Kidney (tissue), 13 donors: ENCODE measurements at regions not wholly inside any gene's neighbourhood (a gene's known extent, or its start where the extent isn't known, plus 50 kb on each side); places are given as distances from the start of the nearest gene placed in this dataset.

Source experiments
- DNase-seq, 5 donors: peaks; one replicate each; pipeline ENCODE4 v3.0.0-alpha.2; 2013 to 2020
- FAIRE-seq: peaks from 2 replicates; lab custom pipeline; 2012; peaks lifted over from hg19 to GRCh38; lab: Jason Lieb, UNC
- H3K27ac ChIP-seq, 2 donors: one replicate each; pipeline ENCODE4 v1.7.0; 2013; ENCODE audit warnings: low read depth in 2 of 2, low read length in 2 of 2, inconsistent platforms in 1 of 2
- H3K27me3 ChIP-seq: one replicate; pipeline ENCODE4 v1.7.1; 2013; ENCODE audit warnings: low read length, inconsistent platforms; ENCODE audit not compliant: control insufficient read depth, insufficient read depth
- H3K36me3 ChIP-seq, 3 donors: one replicate each; pipeline versions ENCODE4 v1.7.0 to v1.7.1; 2013; ENCODE audit warnings: low read length in 3 of 3, control low read depth in 1 of 3, inconsistent platforms in 1 of 3; ENCODE audit not compliant: insufficient read depth in 3 of 3, control insufficient read depth in 2 of 3
- H3K4me1 ChIP-seq, 3 donors: one replicate each; pipeline versions ENCODE4 v1.7.0 to v1.7.1; 2013; ENCODE audit warnings: low read length in 3 of 3, inconsistent platforms in 1 of 3, low read depth in 1 of 3; ENCODE audit not compliant: control insufficient read depth in 2 of 3, insufficient read depth in 2 of 3
- H3K4me3 ChIP-seq, 3 donors: one replicate each; pipeline versions ENCODE4 v1.7.0 to v1.8.1; 2013; ENCODE audit warnings: low read length in 3 of 3, control low read depth in 1 of 3, inconsistent platforms in 1 of 3
- H3K9ac ChIP-seq, 3 donors: one replicate each; pipeline versions ENCODE4 v1.7.0 to v1.7.1; 2013; ENCODE audit warnings: low read length in 3 of 3, control low read depth in 1 of 3, inconsistent platforms in 1 of 3
- H3K9me3 ChIP-seq, 3 donors: one replicate each; pipeline versions ENCODE4 v1.7.0 to v1.7.1; 2013; ENCODE audit warnings: low read length in 3 of 3, control low read depth in 1 of 3, inconsistent platforms in 1 of 3; ENCODE audit not compliant: control insufficient read depth in 2 of 3, insufficient read depth in 1 of 3
- CTCF ChIP-seq: IDR thresholded peaks from 3 replicates; pipeline ENCODE4 v1.5.1; 2012; ENCODE audit warnings: mild to moderate bottlenecking, moderate library complexity, borderline replicate concordance; ENCODE audit not compliant: insufficient read depth; ENCODE audit errors: extremely low read depth
- intact Hi-C: fragments of 100-400 bp; cut with DNase I; formaldehyde crosslinking; loops from one replicate; pipeline ENCODE4 v1.11.1; 2022
- donor health status: control.
- donor health status: control.
- donor health status: control.
- donor health status: control.
- donor health status: control.
- donor health status: DM: yes; HTN: yes; CAD: no.
- donor health status: Normal renal cell carcinoma (clear cell type).

DNA sequence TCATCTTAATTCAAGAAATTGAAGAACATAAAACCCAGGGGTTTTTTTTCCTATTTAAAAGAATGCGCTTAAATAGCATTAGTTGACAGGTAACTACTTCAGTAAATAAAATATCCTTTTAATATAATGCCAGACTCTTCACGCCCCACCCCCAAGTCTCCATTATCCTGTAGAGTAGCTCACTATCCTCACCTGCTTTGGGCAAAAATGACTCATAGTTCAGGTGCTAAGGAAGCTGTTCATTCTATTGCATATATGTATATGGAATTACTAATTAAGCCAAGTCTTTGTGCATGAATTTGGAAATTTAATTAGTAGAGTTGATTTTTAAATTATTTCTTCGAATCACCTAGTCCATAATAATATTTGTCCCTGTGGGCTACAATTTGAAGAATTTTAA lies 656.8 kb upstream of the ANKRD30A start:
- no peaks in the 10 kb centered on the region for H3K4me1 ChIP-seq
- FAIRE-seq = no peak
- no peak for DNase-seq

GRCh38 chr10:36465604-36466379 lies 659.6 kb upstream of the ANKRD30A start:
- peak; percentile 19 for FAIRE-seq
- no peak for TF ChIP-seq CTCF

More for the DNA sequence above, 656.8 kb upstream of the ANKRD30A start:
- no peaks in the 10 kb centered on the region for H3K9me3 ChIP-seq
- no peak overlapping the region for H3K4me3 ChIP-seq
- H3K36me3 ChIP-seq = no peaks in the 10 kb centered on the region
- H3K9ac ChIP-seq = no peak overlapping the region
- no peak overlapping the region for H3K27ac ChIP-seq
- intact Hi-C loops = no loop called here
- TF ChIP-seq CTCF = no peak
- H3K27me3 ChIP-seq = no peaks in the 10 kb centered on the region

DNA sequence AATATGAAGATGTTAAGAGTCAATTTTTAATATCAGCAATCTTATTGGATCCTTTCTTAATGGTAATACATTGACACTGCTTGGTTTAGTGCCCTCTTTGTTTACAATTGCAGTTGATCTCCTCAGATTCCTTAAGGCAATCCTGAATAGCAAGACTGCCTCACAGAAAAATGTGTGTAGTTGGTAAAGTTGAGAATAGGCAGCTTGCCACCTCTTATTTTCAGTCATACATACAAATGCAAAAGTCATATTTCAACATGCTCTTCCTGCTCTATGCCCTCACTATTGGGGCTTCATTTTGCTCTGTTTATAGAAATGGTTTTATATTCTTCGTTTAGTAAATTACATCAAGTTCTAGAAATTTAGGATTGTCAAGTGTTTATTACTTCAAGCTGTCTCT lies 661.1 kb upstream of the ANKRD30A start:
- TF ChIP-seq CTCF = no peak
- Histone ChIP-seq H3K27ac (no peak overlapping the region), H3K36me3 (no peaks in the 10 kb centered on the region), H3K4me1 (no peaks in the 10 kb centered on the region), H3K9ac (no peak overlapping the region), H3K4me3 (no peak overlapping the region), H3K27me3 (no peaks in the 10 kb centered on the region), H3K9me3 (no peaks in the 10 kb centered on the region)
- FAIRE-seq (no peak), DNase-seq (no peak)
- intact Hi-C loops = no loop called here

More at GRCh38 chr10:36465604-36466379, 659.6 kb upstream of the ANKRD30A start:
- no peak for DNase-seq
- no peaks in the 10 kb centered on the region for H3K9me3 ChIP-seq
- no peak overlapping the region for H3K4me3 ChIP-seq
- no peak overlapping the region for H3K9ac ChIP-seq
- no peaks in the 10 kb centered on the region for H3K36me3 ChIP-seq
- no peak overlapping the region for H3K27ac ChIP-seq
- intact Hi-C loops = no loop called here
- H3K4me1 ChIP-seq = no peaks in the 10 kb centered on the region
- no peaks in the 10 kb centered on the region for H3K27me3 ChIP-seq
